ENCODE measurements at regions not wholly inside any gene's neighbourhood (a gene's known extent, or its start where the extent isn't known, plus 50 kb on each side); places are given as distances from the start of the nearest gene placed in this dataset.

DNA sequence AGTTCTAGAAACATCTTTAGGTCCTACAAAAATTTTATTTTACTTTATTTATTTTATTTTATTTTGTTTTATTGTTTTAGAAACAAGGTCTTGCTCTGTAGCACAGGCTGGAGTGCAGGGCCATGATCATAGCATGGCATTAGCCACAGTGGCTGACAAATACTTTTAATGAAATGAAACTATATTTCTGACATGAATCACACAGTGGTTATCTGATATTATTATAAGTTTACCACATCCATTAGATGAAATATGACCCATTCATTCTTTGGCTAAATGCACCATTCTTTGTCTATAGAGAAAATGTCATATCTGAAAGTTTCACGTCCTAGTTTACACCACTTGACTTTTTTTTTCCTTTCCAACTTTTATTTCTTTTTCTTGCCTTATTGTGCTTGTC lies 613.4 kb upstream of the ADAMTS5 start:
- H3K4me3 ChIP-seq (ENCODE audit: insufficient read depth, low read depth, low read length, poor library complexity, severe bottlenecking), result no peak overlapping the region
- no peaks in the 10 kb centered on the region for H3K36me3 ChIP-seq (ENCODE audit: control insufficient read depth, insufficient read depth, low read length)
- DNase-seq, result no peak
- no peaks in the 10 kb centered on the region for H3K27me3 ChIP-seq (replicated peaks; ENCODE audit: control insufficient read depth, insufficient read depth, low read length, poor library complexity, severe bottlenecking)
- H3K27ac ChIP-seq (ENCODE audit: insufficient read depth, low read length, poor library complexity, severe bottlenecking), result no peak overlapping the region
- no peaks in the 10 kb centered on the region for H3K4me1 ChIP-seq (ENCODE audit: control insufficient read depth, insufficient read depth, low read length, poor library complexity, severe bottlenecking)
- H3K9me3 ChIP-seq (ENCODE audit: control insufficient read depth, low read length), result no peaks in the 10 kb centered on the region

DNA sequence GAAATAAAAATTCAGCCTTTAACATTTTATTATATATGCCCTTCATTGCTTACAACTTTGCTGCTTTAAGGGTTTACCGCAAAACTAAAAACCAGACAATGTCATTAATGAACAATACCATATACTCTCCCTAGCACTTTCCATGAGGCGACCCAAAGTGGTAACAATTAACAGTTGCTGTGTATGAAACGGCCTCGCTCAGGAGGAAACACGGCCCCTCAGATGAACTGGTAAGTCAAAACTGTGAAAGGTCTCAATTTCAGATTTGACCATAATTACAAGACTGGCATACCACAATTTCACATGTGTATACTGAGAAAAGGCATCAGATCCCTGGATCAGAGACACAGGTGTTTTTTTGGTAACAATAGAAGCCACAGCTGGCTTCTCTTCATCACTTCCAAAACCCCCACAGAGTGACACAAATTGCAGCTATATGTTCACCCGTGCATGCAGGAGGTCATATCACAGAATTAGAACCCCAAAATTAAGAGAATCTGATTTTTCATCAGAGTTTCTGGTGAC lies 611.9 kb upstream of the ADAMTS5 start:
- Histone ChIP-seq H3K4me1 (ENCODE audit: control insufficient read depth, insufficient read depth, low read length, poor library complexity, severe bottlenecking) (no peaks in the 10 kb centered on the region), H3K27ac (ENCODE audit: insufficient read depth, low read length, poor library complexity, severe bottlenecking) (no peak overlapping the region), H3K9me3 (ENCODE audit: control insufficient read depth, low read length) (no peaks in the 10 kb centered on the region), H3K4me3 (ENCODE audit: insufficient read depth, low read depth, low read length, poor library complexity, severe bottlenecking) (no peak overlapping the region), H3K27me3 (replicated peaks; ENCODE audit: control insufficient read depth, insufficient read depth, low read length, poor library complexity, severe bottlenecking) (no peaks in the 10 kb centered on the region), H3K36me3 (ENCODE audit: control insufficient read depth, insufficient read depth, low read length) (no peaks in the 10 kb centered on the region)
- no peak for DNase-seq

DNA sequence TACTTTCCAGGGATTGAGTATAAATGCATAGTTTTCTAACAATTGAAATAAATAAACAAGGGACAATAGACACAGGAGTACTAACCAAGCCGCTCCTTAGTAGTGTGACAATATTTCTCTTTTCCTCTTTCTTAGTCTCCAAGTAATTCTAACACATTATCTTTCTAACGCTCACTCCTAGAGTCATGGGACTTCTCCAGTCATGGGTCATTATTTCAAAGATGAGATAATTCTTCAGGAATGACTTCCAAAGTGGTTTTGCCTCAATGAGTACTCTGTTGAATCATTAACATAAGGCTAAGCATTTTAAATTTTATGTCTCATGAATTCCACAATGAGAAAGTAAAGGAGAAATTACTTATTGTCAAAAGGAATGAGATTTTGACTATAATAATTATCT lies 605.8 kb upstream of the ADAMTS5 start:
- H3K36me3 ChIP-seq (ENCODE audit: control insufficient read depth, insufficient read depth, low read length), result no peaks in the 10 kb centered on the region
- no peak for DNase-seq
- H3K4me3 ChIP-seq (ENCODE audit: insufficient read depth, low read depth, low read length, poor library complexity, severe bottlenecking), result no peak overlapping the region
- H3K27ac ChIP-seq (ENCODE audit: insufficient read depth, low read length, poor library complexity, severe bottlenecking), result no peak overlapping the region
- H3K27me3 ChIP-seq (replicated peaks; ENCODE audit: control insufficient read depth, insufficient read depth, low read length, poor library complexity, severe bottlenecking), result no peaks in the 10 kb centered on the region
- H3K4me1 ChIP-seq (ENCODE audit: control insufficient read depth, insufficient read depth, low read length, poor library complexity, severe bottlenecking), result no peaks in the 10 kb centered on the region
- H3K9me3 ChIP-seq (ENCODE audit: control insufficient read depth, low read length), result no peaks in the 10 kb centered on the region

DNA sequence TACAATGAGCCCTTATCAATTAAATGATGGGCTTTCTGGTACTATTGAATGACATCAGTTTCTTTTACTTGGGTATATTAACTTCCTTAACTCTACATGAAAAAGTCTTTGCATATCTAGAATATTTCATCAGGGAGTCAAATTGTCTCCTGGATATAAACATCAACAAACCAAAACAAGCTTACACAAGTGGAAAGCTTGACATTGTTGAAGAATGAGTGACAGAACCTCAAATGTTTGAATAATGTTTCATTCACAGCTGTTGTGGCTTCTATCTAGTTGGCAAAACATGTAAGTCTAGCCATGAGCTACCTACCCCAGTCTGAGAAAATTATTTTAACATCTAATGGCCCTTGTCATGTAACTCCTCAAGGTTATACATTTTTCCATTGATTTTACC lies 604.8 kb upstream of the ADAMTS5 start:
- H3K4me3 ChIP-seq (ENCODE audit: insufficient read depth, low read depth, low read length, poor library complexity, severe bottlenecking), result no peak overlapping the region
- H3K9me3 ChIP-seq (ENCODE audit: control insufficient read depth, low read length), result no peaks in the 10 kb centered on the region
- H3K27me3 ChIP-seq (replicated peaks; ENCODE audit: control insufficient read depth, insufficient read depth, low read length, poor library complexity, severe bottlenecking), result no peaks in the 10 kb centered on the region
- no peaks in the 10 kb centered on the region for H3K4me1 ChIP-seq (ENCODE audit: control insufficient read depth, insufficient read depth, low read length, poor library complexity, severe bottlenecking)
- no peaks in the 10 kb centered on the region for H3K36me3 ChIP-seq (ENCODE audit: control insufficient read depth, insufficient read depth, low read length)
- H3K27ac ChIP-seq (ENCODE audit: insufficient read depth, low read length, poor library complexity, severe bottlenecking), result no peak overlapping the region
- no peak for DNase-seq

DNA sequence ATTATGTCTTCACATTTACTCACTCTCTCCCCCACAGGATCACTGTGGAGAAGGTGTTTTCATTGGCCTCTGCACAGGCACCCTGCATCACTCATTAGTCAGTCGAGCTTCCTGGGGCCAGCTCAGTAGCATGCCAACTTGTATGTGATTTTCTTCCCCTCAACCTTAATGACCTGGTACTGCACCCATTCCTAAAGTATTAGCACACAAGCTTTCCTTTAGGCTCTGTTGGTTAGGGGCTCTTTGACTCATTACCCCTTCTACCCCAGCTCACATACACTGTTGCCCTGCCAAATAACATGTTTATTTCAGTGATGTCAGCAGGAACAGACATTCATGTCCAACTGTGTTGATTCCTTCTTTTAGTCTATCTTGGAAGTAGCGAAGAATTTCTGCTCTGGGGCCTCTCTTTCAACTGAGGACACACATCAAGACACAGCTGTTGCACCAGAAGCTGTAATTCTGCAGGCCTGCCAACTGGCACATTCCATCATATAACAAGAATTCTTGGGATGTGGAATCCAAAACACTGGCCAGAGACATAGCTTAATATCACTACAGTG lies 603.5 kb upstream of the ADAMTS5 start:
- no peaks in the 10 kb centered on the region for H3K36me3 ChIP-seq (ENCODE audit: control insufficient read depth, insufficient read depth, low read length)
- no peaks in the 10 kb centered on the region for H3K9me3 ChIP-seq (ENCODE audit: control insufficient read depth, low read length)
- DNase-seq, result no peak
- no peak overlapping the region for H3K27ac ChIP-seq (ENCODE audit: insufficient read depth, low read length, poor library complexity, severe bottlenecking)
- H3K27me3 ChIP-seq (replicated peaks; ENCODE audit: control insufficient read depth, insufficient read depth, low read length, poor library complexity, severe bottlenecking), result no peaks in the 10 kb centered on the region
- no peaks in the 10 kb centered on the region for H3K4me1 ChIP-seq (ENCODE audit: control insufficient read depth, insufficient read depth, low read length, poor library complexity, severe bottlenecking)
- no peak overlapping the region for H3K4me3 ChIP-seq (ENCODE audit: insufficient read depth, low read depth, low read length, poor library complexity, severe bottlenecking)

DNA sequence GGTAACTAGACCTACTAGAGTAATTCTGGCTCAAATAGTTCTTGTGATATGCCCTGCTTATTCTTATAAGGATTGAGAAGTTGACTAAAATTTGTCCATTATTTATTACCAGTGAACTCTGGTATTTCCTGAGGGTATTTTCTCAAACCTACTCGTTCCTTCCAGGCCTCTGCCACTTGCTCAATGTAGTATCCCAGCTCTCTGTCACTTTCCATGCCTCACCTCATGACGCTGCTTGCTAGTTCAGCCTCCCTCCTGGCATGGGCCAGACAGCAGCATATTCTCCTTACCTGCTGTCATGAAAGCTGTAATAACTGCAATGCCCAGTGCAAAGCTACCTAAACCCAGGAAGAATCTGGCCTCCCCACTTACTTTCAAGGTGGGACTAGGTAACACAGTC lies 602.9 kb upstream of the ADAMTS5 start:
- DNase-seq, result no peak
- H3K4me1 ChIP-seq (ENCODE audit: control insufficient read depth, insufficient read depth, low read length, poor library complexity, severe bottlenecking), result no peaks in the 10 kb centered on the region
- H3K27me3 ChIP-seq (replicated peaks; ENCODE audit: control insufficient read depth, insufficient read depth, low read length, poor library complexity, severe bottlenecking), result no peaks in the 10 kb centered on the region
- H3K36me3 ChIP-seq (ENCODE audit: control insufficient read depth, insufficient read depth, low read length), result no peaks in the 10 kb centered on the region
- no peaks in the 10 kb centered on the region for H3K9me3 ChIP-seq (ENCODE audit: control insufficient read depth, low read length)
- no peak overlapping the region for H3K27ac ChIP-seq (ENCODE audit: insufficient read depth, low read length, poor library complexity, severe bottlenecking)
- H3K4me3 ChIP-seq (ENCODE audit: insufficient read depth, low read depth, low read length, poor library complexity, severe bottlenecking), result no peak overlapping the region

DNA sequence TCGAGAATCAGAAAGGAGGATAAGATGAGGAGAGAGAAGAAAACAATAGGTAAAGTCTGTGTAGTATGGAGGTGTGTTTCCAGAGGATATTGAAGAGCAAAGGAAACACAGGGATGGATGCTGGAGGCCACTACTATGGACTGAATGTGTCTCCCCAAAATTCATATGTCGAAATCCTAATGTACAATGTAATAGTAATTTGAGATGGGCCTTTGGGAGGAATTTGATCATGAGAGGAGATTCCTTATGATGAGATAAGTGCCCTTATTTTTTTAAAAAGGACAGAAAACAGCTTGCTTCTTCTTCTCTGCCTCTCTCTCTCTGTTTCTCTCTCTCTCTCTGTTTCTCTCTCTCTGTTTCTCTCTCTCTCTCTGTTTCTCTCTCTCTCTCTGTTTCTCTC lies 602.2 kb upstream of the ADAMTS5 start:
- Histone ChIP-seq H3K9me3 (ENCODE audit: control insufficient read depth, low read length) (no peaks in the 10 kb centered on the region), H3K4me3 (ENCODE audit: insufficient read depth, low read depth, low read length, poor library complexity, severe bottlenecking) (no peak overlapping the region), H3K27me3 (replicated peaks; ENCODE audit: control insufficient read depth, insufficient read depth, low read length, poor library complexity, severe bottlenecking) (no peaks in the 10 kb centered on the region), H3K36me3 (ENCODE audit: control insufficient read depth, insufficient read depth, low read length) (no peaks in the 10 kb centered on the region), H3K4me1 (ENCODE audit: control insufficient read depth, insufficient read depth, low read length, poor library complexity, severe bottlenecking) (no peaks in the 10 kb centered on the region), H3K27ac (ENCODE audit: insufficient read depth, low read length, poor library complexity, severe bottlenecking) (no peak overlapping the region)
- DNase-seq, result no peak

DNA sequence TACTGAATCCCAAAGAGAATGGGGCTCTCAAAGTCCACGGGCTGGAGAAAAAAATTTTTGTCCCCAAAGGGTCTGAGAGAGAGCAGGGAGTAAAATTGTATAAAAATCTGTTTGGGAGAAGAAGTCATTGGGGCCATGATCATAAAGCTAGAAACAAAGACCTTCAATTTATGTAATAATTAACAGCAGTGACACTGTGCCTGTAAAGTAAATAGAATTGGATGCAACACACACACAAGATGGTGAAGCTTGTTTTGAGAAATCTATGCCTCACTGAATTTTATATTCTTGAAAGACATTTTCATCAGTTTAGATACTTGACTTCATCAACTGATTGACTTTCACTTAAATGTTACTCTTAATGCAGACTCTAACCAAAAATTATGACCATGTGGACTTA lies 600.5 kb upstream of the ADAMTS5 start:
- no peaks in the 10 kb centered on the region for H3K4me1 ChIP-seq (ENCODE audit: control insufficient read depth, insufficient read depth, low read length, poor library complexity, severe bottlenecking)
- H3K27ac ChIP-seq (ENCODE audit: insufficient read depth, low read length, poor library complexity, severe bottlenecking), result no peak overlapping the region
- H3K36me3 ChIP-seq (ENCODE audit: control insufficient read depth, insufficient read depth, low read length), result no peaks in the 10 kb centered on the region
- no peak overlapping the region for H3K4me3 ChIP-seq (ENCODE audit: insufficient read depth, low read depth, low read length, poor library complexity, severe bottlenecking)
- H3K27me3 ChIP-seq (replicated peaks; ENCODE audit: control insufficient read depth, insufficient read depth, low read length, poor library complexity, severe bottlenecking), result no peaks in the 10 kb centered on the region
- DNase-seq, result no peak
- H3K9me3 ChIP-seq (ENCODE audit: control insufficient read depth, low read length), result no peaks in the 10 kb centered on the region

DNA sequence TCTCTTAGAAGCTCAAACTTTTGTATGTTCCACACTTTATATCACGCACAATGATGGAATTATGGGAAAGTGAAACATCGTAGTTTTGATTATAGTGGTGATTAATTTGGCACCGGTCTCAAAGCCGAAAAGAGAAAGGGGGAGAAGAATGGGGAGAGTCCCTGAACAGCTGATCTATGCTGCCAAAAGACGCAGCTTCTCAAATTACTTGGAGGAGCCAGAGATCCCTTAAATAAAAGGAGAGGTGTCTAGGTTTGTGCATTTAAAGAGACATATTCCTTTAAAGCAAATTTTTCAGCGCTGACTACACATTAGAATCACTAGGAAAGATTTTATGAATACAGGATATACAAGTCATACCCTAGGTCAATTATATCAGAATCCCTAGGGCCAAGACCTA lies 599.6 kb upstream of the ADAMTS5 start:
- H3K36me3 ChIP-seq (ENCODE audit: control insufficient read depth, insufficient read depth, low read length), result no peaks in the 10 kb centered on the region
- no peak for DNase-seq

DNA sequence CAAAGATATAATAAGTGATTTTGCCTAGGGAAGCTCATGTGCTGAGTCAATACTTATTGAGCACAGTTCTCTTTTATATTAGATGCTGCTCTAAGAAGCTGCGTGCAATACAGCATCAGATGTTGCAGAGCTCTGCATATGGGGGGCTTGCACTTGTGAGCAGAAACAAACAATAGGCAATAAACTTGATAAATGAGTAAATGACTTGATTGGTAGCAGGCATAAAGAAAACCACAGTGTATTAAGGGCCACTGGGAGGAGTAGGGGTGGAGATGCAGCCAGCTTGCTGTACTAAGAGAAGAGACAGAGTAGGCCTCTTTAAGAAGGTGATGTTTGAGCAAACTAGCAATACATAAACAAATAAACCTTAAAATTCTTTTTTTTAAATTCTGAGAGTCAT lies 598.5 kb upstream of the ADAMTS5 start:
- no peaks in the 10 kb centered on the region for H3K4me1 ChIP-seq (ENCODE audit: control insufficient read depth, insufficient read depth, low read length, poor library complexity, severe bottlenecking)
- H3K27me3 ChIP-seq (replicated peaks; ENCODE audit: control insufficient read depth, insufficient read depth, low read length, poor library complexity, severe bottlenecking), result no peaks in the 10 kb centered on the region
- H3K9me3 ChIP-seq (ENCODE audit: control insufficient read depth, low read length), result no peaks in the 10 kb centered on the region
- no peak overlapping the region for H3K27ac ChIP-seq (ENCODE audit: insufficient read depth, low read length, poor library complexity, severe bottlenecking)
- H3K36me3 ChIP-seq (ENCODE audit: control insufficient read depth, insufficient read depth, low read length), result no peaks in the 10 kb centered on the region
- H3K4me3 ChIP-seq (ENCODE audit: insufficient read depth, low read depth, low read length, poor library complexity, severe bottlenecking), result no peak overlapping the region
- DNase-seq, result no peak

More for the DNA sequence above, 599.6 kb upstream of the ADAMTS5 start:
- H3K4me3 ChIP-seq (ENCODE audit: insufficient read depth, low read depth, low read length, poor library complexity, severe bottlenecking), result no peak overlapping the region
- no peaks in the 10 kb centered on the region for H3K4me1 ChIP-seq (ENCODE audit: control insufficient read depth, insufficient read depth, low read length, poor library complexity, severe bottlenecking)
- no peak overlapping the region for H3K27ac ChIP-seq (ENCODE audit: insufficient read depth, low read length, poor library complexity, severe bottlenecking)
- no peaks in the 10 kb centered on the region for H3K9me3 ChIP-seq (ENCODE audit: control insufficient read depth, low read length)
- no peaks in the 10 kb centered on the region for H3K27me3 ChIP-seq (replicated peaks; ENCODE audit: control insufficient read depth, insufficient read depth, low read length, poor library complexity, severe bottlenecking)

Data from effector memory CD4-positive, alpha-beta T cell (primary cell).